Aorta (tissue), 5 donors: ENCODE measurements at regions not wholly inside any gene's neighbourhood (a gene's known extent, or its start where the extent isn't known, plus 50 kb on each side); places are given as distances from the start of the nearest gene placed in this dataset.

Experiments used
- ATAC-seq: fragments of 200-7000 bp; cut with Tn5 transposase; one replicate; pipeline ENCODE4 v1.9.1; 2022; ENCODE audit warnings: moderate library complexity; ENCODE audit not compliant: low FRiP score
- DNase-seq, 2 donors: peaks; one replicate each; pipeline ENCODE4 v3.0.0-alpha.2; 2020
- H3K27ac ChIP-seq, 2 donors: one replicate each; pipeline ENCODE4 v1.5.1; 2013; ENCODE audit warnings: low read length in 2 of 2, mild to moderate bottlenecking in 2 of 2, moderate library complexity in 2 of 2, control low read depth in 1 of 2, inconsistent platforms in 1 of 2, low read depth in 1 of 2
- H3K27me3 ChIP-seq, 2 donors: one replicate each; pipeline ENCODE4 v1.6.1; 2013; ENCODE audit warnings: control low read depth in 1 of 2, low read length in 1 of 2, mild to moderate bottlenecking in 1 of 2, moderate library complexity in 1 of 2; ENCODE audit not compliant: insufficient read depth in 2 of 2, control insufficient read depth in 1 of 2
- H3K36me3 ChIP-seq, 2 donors: one replicate each; pipeline ENCODE4 v1.6.1; 2013; ENCODE audit warnings: control low read depth in 1 of 2, low read length in 1 of 2, mild to moderate bottlenecking in 1 of 2; ENCODE audit not compliant: insufficient read depth in 2 of 2, control insufficient read depth in 1 of 2
- H3K4me1 ChIP-seq, 2 donors: one replicate each; pipeline ENCODE4 v1.6.1; 2013; ENCODE audit warnings: low read length in 2 of 2, control low read depth in 1 of 2, mild to moderate bottlenecking in 1 of 2, moderate library complexity in 1 of 2; ENCODE audit not compliant: insufficient read depth in 2 of 2, control insufficient read depth in 1 of 2
- H3K4me3 ChIP-seq, 2 donors: one replicate each; pipeline ENCODE4 v1.5.1; 2013; ENCODE audit warnings: low read length in 2 of 2, control low read depth in 1 of 2, mild to moderate bottlenecking in 1 of 2
- H3K9me3 ChIP-seq: one replicate; pipeline ENCODE4 v1.6.1; 2013; ENCODE audit warnings: mild to moderate bottlenecking, low read length; ENCODE audit not compliant: control insufficient read depth
- WGBS, 2 donors: extraction: QIAGEN DNeasy Blood & Tissue Kit; methylation state at CpG; one replicate each; pipeline ENCODE4 v1.1.7; 2013; 5-methylcytosine and 5-hydroxymethylcytosine counted together
- intact Hi-C, 2 donors: fragments of 100-400 bp; cut with DNase I; formaldehyde crosslinking; loops; one replicate each; pipeline versions ENCODE4 v1.14.2 to v1.15.0; 2022
- donor health status: healthy with polysubstance abuse.
- donor health status: Bipolar disorder and iron deficiency.
- donor health status: DM: no; HTN: no; CAD: no.
- donor health status: DM: no; HTN: no; CAD: no.
- donor health status: DM: yes; HTN: yes; CAD: no.

GRCh38 chr4:175540151-175540550 lies 271.9 kb downstream of the GPM6A start:
- intact Hi-C loops, result no loop called here
- Histone ChIP-seq H3K36me3 (no peaks in the 10 kb centered on the region), H3K4me3 (no peak overlapping the region), H3K9me3 (peaks cover 5% of the 10 kb centered on the region), H3K27me3 (no peaks in the 10 kb centered on the region), H3K27ac (no peak overlapping the region), H3K4me1 (peaks cover 0 to 2% of the 10 kb centered on the region in 2 donors)
- 93 to 97% methylated on average over 1 of the region's 1 CpG for WGBS, 2 donors
- no peak for DNase-seq
- no peak for ATAC-seq

DNA sequence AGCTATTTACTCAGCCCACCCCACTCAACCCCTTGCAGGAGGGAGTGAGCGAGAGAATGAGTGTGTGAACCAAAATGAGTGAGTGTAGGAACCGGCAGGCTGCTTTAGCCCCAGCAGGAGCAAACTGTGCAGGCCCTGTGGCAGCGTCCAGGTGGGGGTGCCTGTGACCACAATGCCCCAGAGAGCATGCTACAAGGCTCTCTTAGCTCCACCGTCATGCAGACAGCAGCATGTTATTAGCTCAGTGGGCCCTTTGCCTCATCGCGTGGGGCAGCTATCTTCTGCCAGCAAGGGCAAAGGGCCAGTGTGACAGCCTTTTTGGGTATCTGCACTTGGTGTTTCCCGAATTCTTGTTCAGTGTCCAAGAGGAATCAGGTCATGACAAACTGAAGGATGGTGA lies 271.3 kb downstream of the GPM6A start:
- no peaks in the 10 kb centered on the region for H3K36me3 ChIP-seq
- H3K4me3 ChIP-seq, result no peak overlapping the region
- peaks cover 0 to 2% of the 10 kb centered on the region in 2 donors for H3K4me1 ChIP-seq
- 95 to 96% methylated on average over 7 of the region's 7 CpGs for WGBS, 2 donors
- no peak overlapping the region for H3K27ac ChIP-seq
- no peaks in the 10 kb centered on the region for H3K27me3 ChIP-seq
- DNase-seq (no peak), ATAC-seq (no peak)
- peaks cover 5% of the 10 kb centered on the region for H3K9me3 ChIP-seq
- intact Hi-C loops, result no loop called here

GRCh38 chr4:175542786-175543185 lies 269.3 kb downstream of the GPM6A start:
- WGBS, 2 donors, result 41 to 53% methylated on average over 1 of the region's 1 CpG
- H3K36me3 ChIP-seq, result no peaks in the 10 kb centered on the region
- peaks cover 5% of the 10 kb centered on the region for H3K9me3 ChIP-seq
- H3K27me3 ChIP-seq, result no peaks in the 10 kb centered on the region
- ATAC-seq (no peak), DNase-seq (no peak)
- intact Hi-C loops, result no loop called here
- no peak overlapping the region for H3K27ac ChIP-seq
- H3K4me1 ChIP-seq, result peaks cover 0 to 2% of the 10 kb centered on the region in 2 donors
- H3K4me3 ChIP-seq, result no peak overlapping the region

GRCh38 chr4:175559126-175559525 lies 252.9 kb downstream of the GPM6A start:
- H3K27me3 ChIP-seq, result no peaks in the 10 kb centered on the region
- H3K4me3 ChIP-seq, result no peak overlapping the region
- H3K27ac ChIP-seq, result no peak overlapping the region
- H3K9me3 ChIP-seq, result no peaks in the 10 kb centered on the region
- H3K4me1 ChIP-seq, result no peaks in the 10 kb centered on the region
- intact Hi-C loops, result no loop called here
- H3K36me3 ChIP-seq, result no peaks in the 10 kb centered on the region
- ATAC-seq (no peak), DNase-seq (no peak)
- WGBS, 2 donors, result 52 to 59% methylated on average over 6 of the region's 6 CpGs

GRCh38 chr4:175559526-175559925 lies 252.5 kb downstream of the GPM6A start:
- Histone ChIP-seq H3K4me3 (no peak overlapping the region), H3K27me3 (no peaks in the 10 kb centered on the region), H3K36me3 (no peaks in the 10 kb centered on the region), H3K9me3 (no peaks in the 10 kb centered on the region), H3K27ac (no peak overlapping the region), H3K4me1 (no peaks in the 10 kb centered on the region)
- DNase-seq (no peak), ATAC-seq (no peak)
- 74 to 79% methylated on average over 2 of the region's 2 CpGs for WGBS, 2 donors
- intact Hi-C loops, result no loop called here

GRCh38 chr4:175560604-175561003 lies 251.5 kb downstream of the GPM6A start:
- intact Hi-C loops, result no loop called here
- ATAC-seq, result no peak
- H3K36me3 ChIP-seq, result no peaks in the 10 kb centered on the region
- no peak overlapping the region for H3K27ac ChIP-seq
- no peaks in the 10 kb centered on the region for H3K27me3 ChIP-seq
- H3K4me3 ChIP-seq, result no peak overlapping the region
- WGBS, 2 donors, result 26% methylated on average over 1 of the region's 1 CpG
- H3K4me1 ChIP-seq, result no peaks in the 10 kb centered on the region
- DNase-seq, result no peak
- H3K9me3 ChIP-seq, result no peaks in the 10 kb centered on the region

- whole genome bisulfite sequencing, 2 donors, result 89 to 100% methylated on average over 1 of the region's 1 CpG
- no peak for DNase-seq
- Histone ChIP-seq H3K27me3 (no peaks in the 10 kb centered on the region), H3K36me3 (no peaks in the 10 kb centered on the region), H3K9me3 (no peaks in the 10 kb centered on the region), H3K27ac (no peak overlapping the region), H3K4me1 (no peaks in the 10 kb centered on the region), H3K4me3 (no peak overlapping the region)
- intact Hi-C loops, result no loop called here
- ATAC-seq, result no peak
Observed at GRCh38 chr4:175561696-175562095, 250.4 kb downstream of the GPM6A start.

DNA sequence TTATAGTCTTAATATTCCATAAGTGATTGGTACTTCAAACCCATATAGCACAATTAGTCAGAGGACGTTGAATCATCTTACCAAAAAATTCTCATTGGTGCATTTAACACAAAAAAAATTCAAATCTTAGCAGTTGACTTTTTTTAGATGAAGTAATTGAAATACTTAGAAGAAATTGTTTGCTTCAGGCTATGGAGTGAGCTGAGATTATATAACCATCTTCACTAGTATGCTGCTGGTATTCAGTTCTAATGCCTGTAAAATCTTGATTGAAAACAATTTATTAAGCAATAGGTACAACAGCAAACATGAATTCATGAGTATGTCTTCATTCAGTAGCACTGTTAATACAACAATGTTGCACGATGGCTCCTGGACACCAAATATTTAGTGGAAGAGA lies 250.0 kb downstream of the GPM6A start:
- intact Hi-C loops, result no loop called here
- Histone ChIP-seq H3K36me3 (no peaks in the 10 kb centered on the region), H3K4me1 (no peaks in the 10 kb centered on the region), H3K4me3 (no peak overlapping the region), H3K27ac (no peak overlapping the region), H3K27me3 (no peaks in the 10 kb centered on the region), H3K9me3 (no peaks in the 10 kb centered on the region)
- no peak for ATAC-seq
- 46% methylated on average over 2 of the region's 2 CpGs for WGBS, 2 donors
- no peak for DNase-seq

- Histone ChIP-seq H3K27ac (no peak overlapping the region), H3K4me1 (no peaks in the 10 kb centered on the region), H3K36me3 (no peaks in the 10 kb centered on the region), H3K9me3 (no peaks in the 10 kb centered on the region), H3K27me3 (no peaks in the 10 kb centered on the region), H3K4me3 (no peak overlapping the region)
- intact Hi-C loops, result no loop called here
- WGBS, 2 donors, result 96% methylated on average over 4 of the region's 4 CpGs
- ATAC-seq, result no peak
- no peak for DNase-seq
Observed at GRCh38 chr4:175562542-175562941, 249.5 kb downstream of the GPM6A start.
